HEK293 (cell line): ENCODE measurements at regions not wholly inside any gene's neighbourhood (a gene's known extent, or its start where the extent isn't known, plus 50 kb on each side); places are given as distances from the start of the nearest gene placed in this dataset.

Experiments used
- CTCF ChIA-PET: fragments of 350-600 bp; formaldehyde crosslinking; extraction: SDS; loops from one replicate; lab custom pipeline; 2021; ENCODE audit warnings: antibody characterized with exemption; lab: Yijun Ruan, JAX
- POLR2A ChIA-PET: fragments of 300-600 bp; formaldehyde crosslinking; extraction: SDS; loops from one replicate; lab custom pipeline; 2020; ENCODE audit warnings: antibody characterized with exemption, inconsistent platforms; lab: Yijun Ruan, JAX
- H3K27ac ChIP-seq: fragments of 200-500 bp; sonication (Bioruptor generic); 2 replicates; pipeline ENCODE4 v1.5.1; 2014; ENCODE audit warnings: low read depth, low read length, control low read depth, inconsistent platforms; ENCODE audit errors: extremely low read depth
- H3K36me3 ChIP-seq, 2 experiments: fragments of 200-500 bp in 1 of 2; sonication (Bioruptor generic) in 1 of 2; 1 replicate in 1 of 2; 2 replicates in 1 of 2; pipeline ENCODE4 v1.5.1; 2014 to 2017; ENCODE audit warnings: inconsistent platforms in 2 of 2, low read length in 2 of 2; ENCODE audit not compliant: control insufficient read depth in 2 of 2, insufficient read depth in 1 of 2
- H3K4me1 ChIP-seq: fragments of 200-500 bp; sonication (Bioruptor generic); 2 replicates; pipeline ENCODE4 v1.5.1; 2014; ENCODE audit warnings: mild to moderate bottlenecking, low read length, inconsistent platforms; ENCODE audit not compliant: control insufficient read depth, insufficient read depth
- H3K4me3 ChIP-seq: 2 replicates; pipeline ENCODE4 v1.5.1; 2011; ENCODE audit warnings: low read depth, mild to moderate bottlenecking, control low read depth, low read length, moderate library complexity
- H3K9me3 ChIP-seq: fragments of 200-500 bp; sonication (Bioruptor generic); 2 replicates; pipeline ENCODE4 v1.5.1; 2014; ENCODE audit warnings: low read depth, low read length, inconsistent platforms; ENCODE audit not compliant: control insufficient read depth, insufficient read depth
- BCL11B ChIP-seq: fragments of 450-650 bp; formaldehyde crosslinking; IDR thresholded peaks from 2 replicates; pipeline ENCODE4 v1.5.1; 2016; ENCODE audit warnings: low read depth, missing biosample characterization, missing genetic modification characterization
- KLF7 ChIP-seq: fragments of 450-650 bp; formaldehyde crosslinking; IDR thresholded peaks from 2 replicates; pipeline ENCODE4 v1.5.1; 2016; ENCODE audit warnings: missing biosample characterization, missing genetic modification characterization, borderline replicate concordance
- SCRT1 ChIP-seq: fragments of 450-650 bp; formaldehyde crosslinking; IDR thresholded peaks from 2 replicates; pipeline ENCODE4 v1.5.1; 2016; ENCODE audit warnings: missing biosample characterization, missing genetic modification characterization, borderline replicate concordance
- SETDB1 ChIP-seq: IDR thresholded peaks from one replicate; pipeline ENCODE4 v1.6.1; 2017; ENCODE audit warnings: mild to moderate bottlenecking, low read length, moderate library complexity, mixed read lengths; ENCODE audit not compliant: insufficient read length
- ZNF121 ChIP-seq: fragments of 450-650 bp; formaldehyde crosslinking; IDR thresholded peaks from 2 replicates; pipeline ENCODE4 v1.5.1; 2016; ENCODE audit warnings: missing biosample characterization, missing genetic modification characterization
- ZNF157 ChIP-seq: fragments of 450-650 bp; formaldehyde crosslinking; IDR thresholded peaks from 2 replicates; pipeline ENCODE4 v1.5.1; 2016; ENCODE audit warnings: missing biosample characterization, missing genetic modification characterization
- ZNF223 ChIP-seq: fragments of 450-650 bp; formaldehyde crosslinking; IDR thresholded peaks from 2 replicates; pipeline ENCODE4 v1.5.1; 2016; ENCODE audit warnings: missing biosample characterization, missing genetic modification characterization
- ZNF239 ChIP-seq: fragments of 450-650 bp; formaldehyde crosslinking; IDR thresholded peaks from 2 replicates; pipeline ENCODE4 v1.5.1; 2016; ENCODE audit warnings: missing biosample characterization, missing genetic modification characterization
- ZNF391 ChIP-seq: fragments of 450-650 bp; formaldehyde crosslinking; IDR thresholded peaks from 2 replicates; pipeline ENCODE4 v1.5.1; 2016; ENCODE audit warnings: low read depth, missing biosample characterization, missing genetic modification characterization, borderline replicate concordance
- ZNF394 ChIP-seq: fragments of 450-650 bp; formaldehyde crosslinking; IDR thresholded peaks from 2 replicates; pipeline ENCODE4 v1.5.1; 2016; ENCODE audit warnings: missing biosample characterization, missing genetic modification characterization, mild to moderate bottlenecking, moderate library complexity, borderline replicate concordance
- ZNF416 ChIP-seq: fragments of 450-650 bp; formaldehyde crosslinking; IDR thresholded peaks from 2 replicates; pipeline ENCODE4 v1.5.1; 2016; ENCODE audit warnings: missing biosample characterization, missing genetic modification characterization
- ZNF501 ChIP-seq: fragments of 450-650 bp; formaldehyde crosslinking; IDR thresholded peaks from 2 replicates; pipeline ENCODE4 v1.5.1; 2016; ENCODE audit warnings: missing biosample characterization, missing genetic modification characterization
- ZNF623 ChIP-seq: fragments of 450-650 bp; formaldehyde crosslinking; IDR thresholded peaks from 2 replicates; pipeline ENCODE4 v1.5.1; 2016; ENCODE audit warnings: missing biosample characterization, missing genetic modification characterization
- ZNF791 ChIP-seq: fragments of 450-650 bp; formaldehyde crosslinking; IDR thresholded peaks from 2 replicates; pipeline ENCODE4 v1.5.1; 2016; ENCODE audit warnings: missing biosample characterization, missing genetic modification characterization
- ZNF830 ChIP-seq: fragments of 450-650 bp; IDR thresholded peaks from 2 replicates; pipeline ENCODE4 v1.5.0; 2018; ENCODE audit warnings: missing biosample characterization, missing genetic modification characterization, low read depth, mild to moderate bottlenecking, moderate library complexity
- ZNF837 ChIP-seq: fragments of 450-650 bp; formaldehyde crosslinking; IDR thresholded peaks from 2 replicates; pipeline ENCODE4 v1.5.1; 2016; ENCODE audit warnings: missing biosample characterization, missing genetic modification characterization
- TF ChIP-seq, protein P1 (sequence below): fragments of 450-650 bp; formaldehyde crosslinking; IDR thresholded peaks from 2 replicates; pipeline ENCODE4 v1.5.1; 2016; ENCODE audit warnings: missing biosample characterization, missing genetic modification characterization, borderline replicate concordance
- TF ChIP-seq, protein P2 (sequence below): fragments of 450-650 bp; formaldehyde crosslinking; IDR thresholded peaks from 2 replicates; pipeline ENCODE4 v1.5.1; 2016; ENCODE audit warnings: missing biosample characterization, missing genetic modification characterization, low read depth
- TF ChIP-seq, protein P3 (sequence below): fragments of 450-650 bp; formaldehyde crosslinking; IDR thresholded peaks from 2 replicates; pipeline ENCODE4 v1.5.1; 2016; ENCODE audit warnings: missing biosample characterization, missing genetic modification characterization

GRCh38 chr11:42473106-42473505, 838.7 kb upstream of the API5 start:
- POLR2A ChIA-PET: no interaction called here
- TF ChIP-seq ZNF157 (tag by site-specific recombination): no peak
- TF ChIP-seq ZNF121 (tag by site-specific recombination): no peak
- no peak for TF ChIP-seq ZNF239
- no peak for TF ChIP-seq ZNF791 (tag by site-specific recombination)
- TF ChIP-seq SCRT1: no peak
- no peak for TF ChIP-seq ZNF830 (tag by site-specific recombination)
- TF ChIP-seq KLF7 (tag by site-specific recombination): no peak
- TF ChIP-seq, protein P1, sequence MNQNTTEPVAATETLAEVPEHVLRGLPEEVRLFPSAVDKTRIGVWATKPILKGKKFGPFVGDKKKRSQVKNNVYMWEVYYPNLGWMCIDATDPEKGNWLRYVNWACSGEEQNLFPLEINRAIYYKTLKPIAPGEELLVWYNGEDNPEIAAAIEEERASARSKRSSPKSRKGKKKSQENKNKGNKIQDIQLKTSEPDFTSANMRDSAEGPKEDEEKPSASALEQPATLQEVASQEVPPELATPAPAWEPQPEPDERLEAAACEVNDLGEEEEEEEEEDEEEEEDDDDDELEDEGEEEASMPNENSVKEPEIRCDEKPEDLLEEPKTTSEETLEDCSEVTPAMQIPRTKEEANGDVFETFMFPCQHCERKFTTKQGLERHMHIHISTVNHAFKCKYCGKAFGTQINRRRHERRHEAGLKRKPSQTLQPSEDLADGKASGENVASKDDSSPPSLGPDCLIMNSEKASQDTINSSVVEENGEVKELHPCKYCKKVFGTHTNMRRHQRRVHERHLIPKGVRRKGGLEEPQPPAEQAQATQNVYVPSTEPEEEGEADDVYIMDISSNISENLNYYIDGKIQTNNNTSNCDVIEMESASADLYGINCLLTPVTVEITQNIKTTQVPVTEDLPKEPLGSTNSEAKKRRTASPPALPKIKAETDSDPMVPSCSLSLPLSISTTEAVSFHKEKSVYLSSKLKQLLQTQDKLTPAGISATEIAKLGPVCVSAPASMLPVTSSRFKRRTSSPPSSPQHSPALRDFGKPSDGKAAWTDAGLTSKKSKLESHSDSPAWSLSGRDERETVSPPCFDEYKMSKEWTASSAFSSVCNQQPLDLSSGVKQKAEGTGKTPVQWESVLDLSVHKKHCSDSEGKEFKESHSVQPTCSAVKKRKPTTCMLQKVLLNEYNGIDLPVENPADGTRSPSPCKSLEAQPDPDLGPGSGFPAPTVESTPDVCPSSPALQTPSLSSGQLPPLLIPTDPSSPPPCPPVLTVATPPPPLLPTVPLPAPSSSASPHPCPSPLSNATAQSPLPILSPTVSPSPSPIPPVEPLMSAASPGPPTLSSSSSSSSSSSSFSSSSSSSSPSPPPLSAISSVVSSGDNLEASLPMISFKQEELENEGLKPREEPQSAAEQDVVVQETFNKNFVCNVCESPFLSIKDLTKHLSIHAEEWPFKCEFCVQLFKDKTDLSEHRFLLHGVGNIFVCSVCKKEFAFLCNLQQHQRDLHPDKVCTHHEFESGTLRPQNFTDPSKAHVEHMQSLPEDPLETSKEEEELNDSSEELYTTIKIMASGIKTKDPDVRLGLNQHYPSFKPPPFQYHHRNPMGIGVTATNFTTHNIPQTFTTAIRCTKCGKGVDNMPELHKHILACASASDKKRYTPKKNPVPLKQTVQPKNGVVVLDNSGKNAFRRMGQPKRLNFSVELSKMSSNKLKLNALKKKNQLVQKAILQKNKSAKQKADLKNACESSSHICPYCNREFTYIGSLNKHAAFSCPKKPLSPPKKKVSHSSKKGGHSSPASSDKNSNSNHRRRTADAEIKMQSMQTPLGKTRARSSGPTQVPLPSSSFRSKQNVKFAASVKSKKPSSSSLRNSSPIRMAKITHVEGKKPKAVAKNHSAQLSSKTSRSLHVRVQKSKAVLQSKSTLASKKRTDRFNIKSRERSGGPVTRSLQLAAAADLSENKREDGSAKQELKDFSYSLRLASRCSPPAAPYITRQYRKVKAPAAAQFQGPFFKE (tag by site-specific recombination): no peak
- TF ChIP-seq ZNF501 (tag by site-specific recombination): no peak
- TF ChIP-seq ZNF416: no peak
- TF ChIP-seq, protein P2, sequence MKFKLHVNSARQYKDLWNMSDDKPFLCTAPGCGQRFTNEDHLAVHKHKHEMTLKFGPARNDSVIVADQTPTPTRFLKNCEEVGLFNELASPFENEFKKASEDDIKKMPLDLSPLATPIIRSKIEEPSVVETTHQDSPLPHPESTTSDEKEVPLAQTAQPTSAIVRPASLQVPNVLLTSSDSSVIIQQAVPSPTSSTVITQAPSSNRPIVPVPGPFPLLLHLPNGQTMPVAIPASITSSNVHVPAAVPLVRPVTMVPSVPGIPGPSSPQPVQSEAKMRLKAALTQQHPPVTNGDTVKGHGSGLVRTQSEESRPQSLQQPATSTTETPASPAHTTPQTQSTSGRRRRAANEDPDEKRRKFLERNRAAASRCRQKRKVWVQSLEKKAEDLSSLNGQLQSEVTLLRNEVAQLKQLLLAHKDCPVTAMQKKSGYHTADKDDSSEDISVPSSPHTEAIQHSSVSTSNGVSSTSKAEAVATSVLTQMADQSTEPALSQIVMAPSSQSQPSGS (tag by site-specific recombination): no peak
- TF ChIP-seq SETDB1: no peak
- TF ChIP-seq, protein P3, sequence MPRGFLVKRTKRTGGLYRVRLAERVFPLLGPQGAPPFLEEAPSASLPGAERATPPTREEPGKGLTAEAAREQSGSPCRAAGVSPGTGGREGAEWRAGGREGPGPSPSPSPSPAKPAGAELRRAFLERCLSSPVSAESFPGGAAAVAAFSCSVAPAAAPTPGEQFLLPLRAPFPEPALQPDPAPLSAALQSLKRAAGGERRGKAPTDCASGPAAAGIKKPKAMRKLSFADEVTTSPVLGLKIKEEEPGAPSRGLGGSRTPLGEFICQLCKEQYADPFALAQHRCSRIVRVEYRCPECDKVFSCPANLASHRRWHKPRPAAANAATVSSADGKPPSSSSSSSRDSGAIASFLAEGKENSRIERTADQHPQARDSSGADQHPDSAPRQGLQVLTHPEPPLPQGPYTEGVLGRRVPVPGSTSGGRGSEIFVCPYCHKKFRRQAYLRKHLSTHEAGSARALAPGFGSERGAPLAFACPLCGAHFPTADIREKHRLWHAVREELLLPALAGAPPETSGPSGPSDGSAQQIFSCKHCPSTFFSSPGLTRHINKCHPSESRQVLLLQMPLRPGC (tag by site-specific recombination): no peak
- TF ChIP-seq BCL11B (tag by site-specific recombination): no peak
- no peak for TF ChIP-seq ZNF837 (tag by site-specific recombination)
- TF ChIP-seq ZNF391: no peak
- TF ChIP-seq ZNF623 (tag by site-specific recombination): no peak
- no peak for TF ChIP-seq ZNF394 (tag by site-specific recombination)
- TF ChIP-seq ZNF223 (tag by site-specific recombination): no peak
- TF ChIP-seq, all 188 proteins: peak for 0
- Histone ChIP-seq H3K4me1 (no peaks in the 10 kb centered on the region), H3K27ac (no peak overlapping the region), H3K9me3 (no peaks in the 10 kb centered on the region), H3K36me3 (no peaks in the 10 kb centered on the region), H3K4me3 (no peak overlapping the region)
- CTCF ChIA-PET: no interaction called here
